ENCODE measurements at regions not wholly inside any gene's neighbourhood (a gene's known extent, or its start where the extent isn't known, plus 50 kb on each side); places are given as distances from the start of the nearest gene placed in this dataset.

DNA sequence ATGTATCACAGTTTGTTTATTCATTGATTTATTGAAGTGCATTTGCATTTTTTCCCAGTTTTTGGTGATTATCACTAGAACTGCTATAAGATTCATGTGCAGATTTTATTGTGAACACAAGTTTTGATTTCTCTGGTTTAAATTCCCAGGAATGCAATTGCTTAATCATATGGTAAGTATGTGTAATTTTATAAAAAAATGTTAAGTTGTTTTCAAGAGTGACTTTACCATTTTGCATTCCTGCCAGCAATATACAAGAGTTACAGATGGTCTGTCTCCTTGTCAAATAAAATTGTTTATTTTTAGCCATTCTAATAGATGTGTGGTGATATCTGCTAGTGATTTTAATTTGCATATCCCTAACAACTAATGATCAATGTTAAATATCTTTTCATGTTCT lies 127.3 kb upstream of the APP start:
- H3K4me3 ChIP-seq (ENCODE audit: low read depth in 1 of 3, low read length in 3 of 3), result no peak overlapping the region
- no peak for DNase-seq
- H3K9me3 ChIP-seq (ENCODE audit: control insufficient read depth in 2 of 2, insufficient read depth in 1 of 2, low read depth in 1 of 2, low read length in 1 of 2), result peaks cover 0 to 10% of the 10 kb centered on the region in 2 donors
- H3K4me1 ChIP-seq (ENCODE audit: control insufficient read depth in 3 of 3, insufficient read depth in 2 of 3, low read depth in 1 of 3, low read length in 2 of 3), result no peaks in the 10 kb centered on the region
- no peak for FAIRE-seq
- H3K27me3 ChIP-seq (ENCODE audit: control insufficient read depth in 3 of 3, insufficient read depth in 3 of 3, low read length in 3 of 3), result no peaks in the 10 kb centered on the region
- no peak overlapping the region for H3K27ac ChIP-seq (ENCODE audit: low read depth in 1 of 3, low read length in 2 of 3)
- no peaks in the 10 kb centered on the region for H3K36me3 ChIP-seq (ENCODE audit: control insufficient read depth in 3 of 3, insufficient read depth in 2 of 3, low read depth in 1 of 3, low read length in 3 of 3)

DNA sequence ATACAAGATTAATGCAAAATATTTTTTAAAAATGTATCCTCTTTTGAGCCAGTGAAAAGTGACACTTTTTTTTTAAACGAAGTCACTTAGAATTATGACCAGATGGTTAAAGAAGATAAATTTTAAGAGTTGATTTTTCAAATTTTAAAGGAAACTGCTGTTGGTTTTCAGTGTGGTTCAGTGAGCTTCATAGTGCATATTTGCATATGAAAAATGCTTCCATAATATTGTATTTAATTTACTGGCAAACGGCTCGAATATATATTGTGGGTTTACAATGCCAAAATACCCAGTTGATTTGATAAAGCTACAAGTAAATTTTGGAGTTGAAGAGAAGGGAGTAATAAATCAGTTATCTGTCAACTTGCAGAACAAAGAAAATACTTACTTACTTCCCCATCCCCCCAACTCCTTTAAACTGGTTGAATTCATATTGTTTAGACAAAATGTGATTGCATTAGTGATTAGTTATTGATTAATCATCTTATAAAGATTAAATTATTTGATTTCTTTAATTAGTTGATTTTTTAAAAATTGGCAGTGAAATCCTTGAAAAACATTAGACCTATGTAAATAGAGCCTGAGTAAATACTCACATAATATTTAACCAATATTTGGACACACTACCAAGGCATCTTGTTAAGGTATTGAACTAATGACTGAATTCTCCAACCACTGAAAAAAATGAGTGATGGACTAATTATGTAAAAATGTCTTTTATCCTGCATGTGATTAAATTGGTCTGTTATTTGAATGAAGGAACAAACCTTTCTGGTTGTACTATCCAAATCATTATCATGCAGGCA lies 122.8 kb upstream of the APP start:
- Histone ChIP-seq H3K36me3 (ENCODE audit: control insufficient read depth in 3 of 3, insufficient read depth in 2 of 3, low read depth in 1 of 3, low read length in 3 of 3) (no peaks in the 10 kb centered on the region), H3K9me3 (ENCODE audit: control insufficient read depth in 2 of 2, insufficient read depth in 1 of 2, low read depth in 1 of 2, low read length in 1 of 2) (peaks cover 0 to 4% of the 10 kb centered on the region in 2 donors), H3K27me3 (ENCODE audit: control insufficient read depth in 3 of 3, insufficient read depth in 3 of 3, low read length in 3 of 3) (no peaks in the 10 kb centered on the region), H3K27ac (ENCODE audit: low read depth in 1 of 3, low read length in 2 of 3) (no peak overlapping the region), H3K4me3 (ENCODE audit: low read depth in 1 of 3, low read length in 3 of 3) (no peak overlapping the region), H3K4me1 (ENCODE audit: control insufficient read depth in 3 of 3, insufficient read depth in 2 of 3, low read depth in 1 of 3, low read length in 2 of 3) (no peaks in the 10 kb centered on the region)
- FAIRE-seq (no peak), DNase-seq (no peak)
- 27 to 33% (median 31%) methylated on average over 3 of the region's 3 CpGs for WGBS, 3 donors

DNA sequence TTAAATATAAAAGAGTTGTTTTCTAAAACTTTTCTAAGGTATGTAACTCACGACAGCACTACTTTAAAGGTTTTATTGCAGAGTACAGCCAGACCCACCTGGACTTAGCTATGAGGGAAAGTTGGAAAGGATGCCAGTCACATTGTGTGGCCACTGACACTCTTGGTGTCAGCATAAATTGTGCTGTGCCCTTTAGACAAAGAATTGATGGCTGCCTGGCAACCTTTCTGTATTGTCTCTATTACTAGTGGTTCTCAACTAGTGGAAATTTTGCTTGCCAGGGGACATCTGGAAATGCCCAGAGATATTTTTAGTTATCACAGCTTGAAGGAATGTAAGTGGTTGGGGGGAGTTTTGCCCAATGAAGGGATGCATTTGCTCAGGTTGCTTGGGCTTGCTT lies 117.5 kb upstream of the APP start:
- H3K4me3 ChIP-seq (ENCODE audit: low read depth in 1 of 3, low read length in 3 of 3), result no peak overlapping the region
- FAIRE-seq, result no peak
- no peak for DNase-seq
- H3K36me3 ChIP-seq (ENCODE audit: control insufficient read depth in 3 of 3, insufficient read depth in 2 of 3, low read depth in 1 of 3, low read length in 3 of 3), result no peaks in the 10 kb centered on the region
- H3K9me3 ChIP-seq (ENCODE audit: control insufficient read depth in 2 of 2, insufficient read depth in 1 of 2, low read depth in 1 of 2, low read length in 1 of 2), result no peaks in the 10 kb centered on the region
- no peaks in the 10 kb centered on the region for H3K27me3 ChIP-seq (ENCODE audit: control insufficient read depth in 3 of 3, insufficient read depth in 3 of 3, low read length in 3 of 3)
- WGBS, 3 donors, result 84 to 93% (median 87%) methylated on average over 1 of the region's 1 CpG
- no peak overlapping the region for H3K27ac ChIP-seq (ENCODE audit: low read depth in 1 of 3, low read length in 2 of 3)
- H3K4me1 ChIP-seq (ENCODE audit: control insufficient read depth in 3 of 3, insufficient read depth in 2 of 3, low read depth in 1 of 3, low read length in 2 of 3), result no peaks in the 10 kb centered on the region

DNA sequence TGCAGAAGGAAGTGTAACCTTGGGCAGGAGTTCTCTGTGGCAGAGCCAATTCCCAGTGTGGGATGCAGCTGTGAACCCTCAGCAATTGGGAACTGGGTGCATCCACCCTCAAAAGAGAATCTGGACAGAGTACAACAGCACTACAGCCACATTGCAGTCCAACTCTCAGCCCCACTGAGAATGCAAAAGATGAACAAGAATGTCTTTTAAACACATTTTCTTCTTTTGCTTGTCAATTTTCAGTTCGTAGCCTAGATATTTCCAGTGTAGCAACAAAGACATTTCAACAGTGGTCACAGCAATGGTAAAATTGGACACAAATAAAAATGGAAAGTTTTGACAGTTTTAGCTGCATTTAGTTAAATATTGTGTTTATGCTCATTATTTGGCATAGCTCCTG lies 114.0 kb upstream of the APP start:
- Histone ChIP-seq H3K27me3 (ENCODE audit: control insufficient read depth in 3 of 3, insufficient read depth in 3 of 3, low read length in 3 of 3) (no peaks in the 10 kb centered on the region), H3K36me3 (ENCODE audit: control insufficient read depth in 3 of 3, insufficient read depth in 2 of 3, low read depth in 1 of 3, low read length in 3 of 3) (no peaks in the 10 kb centered on the region), H3K27ac (ENCODE audit: low read depth in 1 of 3, low read length in 2 of 3) (no peak overlapping the region), H3K4me3 (ENCODE audit: low read depth in 1 of 3, low read length in 3 of 3) (no peak overlapping the region), H3K4me1 (ENCODE audit: control insufficient read depth in 3 of 3, insufficient read depth in 2 of 3, low read depth in 1 of 3, low read length in 2 of 3) (no peaks in the 10 kb centered on the region), H3K9me3 (ENCODE audit: control insufficient read depth in 2 of 2, insufficient read depth in 1 of 2, low read depth in 1 of 2, low read length in 1 of 2) (no peaks in the 10 kb centered on the region)
- no peak for FAIRE-seq
- 69 to 81% (median 74%) methylated on average over 1 of the region's 1 CpG for WGBS, 3 donors
- no peak for DNase-seq

DNA sequence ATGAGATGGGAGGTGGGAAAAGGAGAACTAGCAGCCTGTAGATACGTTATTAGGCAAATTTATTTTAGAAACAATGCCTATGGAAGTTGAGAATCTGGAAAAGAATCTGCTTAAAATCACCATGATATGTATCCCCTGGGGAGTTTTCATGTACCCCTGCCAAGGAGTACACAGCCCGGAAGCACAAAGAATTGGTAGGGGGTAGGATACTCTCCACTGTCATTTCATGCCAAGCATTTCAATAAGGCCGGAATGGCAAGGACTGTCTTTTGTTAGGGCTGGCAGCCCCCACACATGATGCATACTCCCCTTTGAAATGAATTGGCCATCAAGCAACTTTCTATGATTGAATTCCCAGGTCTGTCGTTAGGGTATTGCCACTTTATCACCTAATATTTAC lies 111.5 kb upstream of the APP start:
- no peak overlapping the region for H3K27ac ChIP-seq (ENCODE audit: low read depth in 1 of 3, low read length in 2 of 3)
- WGBS, 3 donors, result 41 to 61% (median 46%) methylated on average over 4 of the region's 4 CpGs
- no peak for FAIRE-seq

DNA sequence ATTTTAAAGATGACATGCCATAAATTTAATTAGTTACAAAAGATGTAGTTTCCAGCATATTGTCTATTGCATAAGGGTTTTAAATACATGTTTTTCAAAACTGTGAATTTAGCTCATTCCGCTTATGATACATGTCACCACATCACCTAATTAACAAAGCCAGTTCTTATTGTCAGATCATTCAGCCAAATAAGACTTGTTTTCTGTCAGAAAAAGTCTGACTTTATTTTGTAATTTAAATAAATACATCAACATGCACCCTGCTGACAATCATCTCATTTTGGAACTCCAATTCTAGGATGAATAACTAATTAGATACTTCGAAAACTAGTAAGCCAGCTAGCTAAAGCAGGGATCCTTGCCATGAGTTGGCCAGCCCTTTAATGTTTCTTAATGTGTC lies 110.9 kb upstream of the APP start:
- Histone ChIP-seq H3K36me3 (ENCODE audit: control insufficient read depth in 3 of 3, insufficient read depth in 2 of 3, low read depth in 1 of 3, low read length in 3 of 3) (no peaks in the 10 kb centered on the region), H3K27me3 (ENCODE audit: control insufficient read depth in 3 of 3, insufficient read depth in 3 of 3, low read length in 3 of 3) (no peaks in the 10 kb centered on the region), H3K4me1 (ENCODE audit: control insufficient read depth in 3 of 3, insufficient read depth in 2 of 3, low read depth in 1 of 3, low read length in 2 of 3) (no peaks in the 10 kb centered on the region), H3K27ac (ENCODE audit: low read depth in 1 of 3, low read length in 2 of 3) (no peak overlapping the region), H3K9me3 (ENCODE audit: control insufficient read depth in 2 of 2, insufficient read depth in 1 of 2, low read depth in 1 of 2, low read length in 1 of 2) (no peaks in the 10 kb centered on the region), H3K4me3 (ENCODE audit: low read depth in 1 of 3, low read length in 3 of 3) (no peak overlapping the region)
- FAIRE-seq (no peak), DNase-seq (no peak)
- 83 to 93% (median 88%) methylated on average over 2 of the region's 2 CpGs for WGBS, 3 donors

More for the DNA sequence above, 111.5 kb upstream of the APP start:
- H3K27me3 ChIP-seq (ENCODE audit: control insufficient read depth in 3 of 3, insufficient read depth in 3 of 3, low read length in 3 of 3), result no peaks in the 10 kb centered on the region
- DNase-seq, result no peak
- H3K36me3 ChIP-seq (ENCODE audit: control insufficient read depth in 3 of 3, insufficient read depth in 2 of 3, low read depth in 1 of 3, low read length in 3 of 3), result no peaks in the 10 kb centered on the region
- no peaks in the 10 kb centered on the region for H3K4me1 ChIP-seq (ENCODE audit: control insufficient read depth in 3 of 3, insufficient read depth in 2 of 3, low read depth in 1 of 3, low read length in 2 of 3)
- H3K9me3 ChIP-seq (ENCODE audit: control insufficient read depth in 2 of 2, insufficient read depth in 1 of 2, low read depth in 1 of 2, low read length in 1 of 2), result no peaks in the 10 kb centered on the region
- H3K4me3 ChIP-seq (ENCODE audit: low read depth in 1 of 3, low read length in 3 of 3), result no peak overlapping the region

DNA sequence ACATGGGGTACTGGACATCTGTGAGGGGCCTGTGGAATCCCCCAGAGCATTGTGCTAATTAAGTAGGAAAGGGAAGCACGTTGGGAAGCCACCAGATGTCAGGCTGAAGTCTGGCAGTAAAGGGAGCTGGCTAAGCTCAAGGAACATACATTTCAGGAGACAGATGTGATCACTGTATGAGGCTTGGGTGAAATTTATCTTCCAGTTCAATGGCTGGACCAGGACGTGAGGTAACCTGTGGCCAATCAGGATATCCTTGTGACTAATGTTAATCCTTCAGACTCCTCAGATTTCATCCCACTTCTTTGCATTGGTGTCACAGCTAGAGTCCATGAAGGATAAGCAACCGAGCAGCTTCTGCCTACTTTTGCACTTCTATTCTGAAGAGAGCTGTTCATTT lies 110.2 kb upstream of the APP start:
- no peaks in the 10 kb centered on the region for H3K27me3 ChIP-seq (ENCODE audit: control insufficient read depth in 3 of 3, insufficient read depth in 3 of 3, low read length in 3 of 3)
- no peaks in the 10 kb centered on the region for H3K9me3 ChIP-seq (ENCODE audit: control insufficient read depth in 2 of 2, insufficient read depth in 1 of 2, low read depth in 1 of 2, low read length in 1 of 2)
- H3K4me3 ChIP-seq (ENCODE audit: low read depth in 1 of 3, low read length in 3 of 3), result no peak overlapping the region
- 22 to 24% (median 22%) methylated on average over 3 of the region's 3 CpGs for WGBS, 3 donors
- H3K4me1 ChIP-seq (ENCODE audit: control insufficient read depth in 3 of 3, insufficient read depth in 2 of 3, low read depth in 1 of 3, low read length in 2 of 3), result no peaks in the 10 kb centered on the region
- no peaks in the 10 kb centered on the region for H3K36me3 ChIP-seq (ENCODE audit: control insufficient read depth in 3 of 3, insufficient read depth in 2 of 3, low read depth in 1 of 3, low read length in 3 of 3)
- H3K27ac ChIP-seq (ENCODE audit: low read depth in 1 of 3, low read length in 2 of 3), result no peak overlapping the region
- FAIRE-seq, result no peak
- DNase-seq, result no peak

DNA sequence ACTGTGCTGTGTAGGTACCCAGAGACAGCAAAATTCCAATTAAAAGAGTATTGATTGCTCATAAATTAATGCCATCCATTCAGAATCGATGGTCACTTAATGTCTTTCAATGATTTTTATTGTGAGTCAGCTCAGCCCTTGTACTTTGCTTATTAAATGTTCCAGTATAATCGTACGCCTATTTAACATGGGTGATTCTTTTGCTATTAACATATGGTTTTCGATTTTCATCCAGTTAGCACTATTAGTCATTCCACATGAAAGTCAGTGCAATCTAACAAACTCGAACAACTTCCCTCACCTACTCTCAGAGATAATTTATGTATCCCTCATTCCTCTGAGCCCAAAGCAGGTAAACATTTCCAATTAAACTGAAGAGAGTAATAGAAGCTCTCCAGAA lies 109.6 kb upstream of the APP start:
- DNase-seq, result no peak

DNA sequence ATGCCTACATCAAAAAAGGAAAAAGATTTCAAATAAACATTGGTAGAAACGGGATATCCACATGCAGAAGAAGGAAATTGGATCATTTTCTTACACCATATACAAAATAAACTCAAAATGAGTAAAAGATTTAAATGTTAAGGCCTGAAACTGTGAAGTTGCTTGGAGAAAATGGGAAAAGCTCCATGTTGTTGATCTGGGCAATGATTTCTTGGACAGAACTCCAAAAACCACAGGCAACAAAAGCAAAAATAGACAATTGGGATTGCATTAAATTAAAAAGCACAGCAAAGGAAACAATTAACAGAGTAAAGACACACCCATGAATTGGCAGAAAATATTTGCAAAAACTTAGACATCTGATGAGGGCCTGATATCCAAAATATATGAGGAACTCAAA lies 105.2 kb upstream of the APP start:
- Histone ChIP-seq H3K4me1 (ENCODE audit: control insufficient read depth in 3 of 3, insufficient read depth in 2 of 3, low read depth in 1 of 3, low read length in 2 of 3) (no peaks in the 10 kb centered on the region), H3K36me3 (ENCODE audit: control insufficient read depth in 3 of 3, insufficient read depth in 2 of 3, low read depth in 1 of 3, low read length in 3 of 3) (no peaks in the 10 kb centered on the region), H3K27me3 (ENCODE audit: control insufficient read depth in 3 of 3, insufficient read depth in 3 of 3, low read length in 3 of 3) (no peaks in the 10 kb centered on the region), H3K27ac (ENCODE audit: low read depth in 1 of 3, low read length in 2 of 3) (no peak overlapping the region), H3K9me3 (ENCODE audit: control insufficient read depth in 2 of 2, insufficient read depth in 1 of 2, low read depth in 1 of 2, low read length in 1 of 2) (peaks cover 0 to 21% of the 10 kb centered on the region in 2 donors), H3K4me3 (ENCODE audit: low read depth in 1 of 3, low read length in 3 of 3) (no peak overlapping the region)
- 12 to 53% (median 14%) methylated on average over 1 of the region's 1 CpG for WGBS, 3 donors
- FAIRE-seq (no peak), DNase-seq (no peak)

More for the DNA sequence above, 109.6 kb upstream of the APP start:
- Histone ChIP-seq H3K36me3 (ENCODE audit: control insufficient read depth in 3 of 3, insufficient read depth in 2 of 3, low read depth in 1 of 3, low read length in 3 of 3) (no peaks in the 10 kb centered on the region), H3K9me3 (ENCODE audit: control insufficient read depth in 2 of 2, insufficient read depth in 1 of 2, low read depth in 1 of 2, low read length in 1 of 2) (peaks cover 0 to 2% of the 10 kb centered on the region in 2 donors), H3K27ac (ENCODE audit: low read depth in 1 of 3, low read length in 2 of 3) (no peak overlapping the region), H3K27me3 (ENCODE audit: control insufficient read depth in 3 of 3, insufficient read depth in 3 of 3, low read length in 3 of 3) (no peaks in the 10 kb centered on the region), H3K4me3 (ENCODE audit: low read depth in 1 of 3, low read length in 3 of 3) (no peak overlapping the region), H3K4me1 (ENCODE audit: control insufficient read depth in 3 of 3, insufficient read depth in 2 of 3, low read depth in 1 of 3, low read length in 2 of 3) (no peaks in the 10 kb centered on the region)
- FAIRE-seq, result no peak
- WGBS, 3 donors, result 78 to 84% (median 83%) methylated on average over 5 of the region's 5 CpGs
